IMR-90 (cell line): ENCODE measurements at regions not wholly inside any gene's neighbourhood (a gene's known extent, or its start where the extent isn't known, plus 50 kb on each side); places are given as distances from the start of the nearest gene placed in this dataset.

ENCODE experiments used
- ATAC-seq: fragments of 200-7000 bp; cut with Tn5 transposase; 2 replicates; pipeline ENCODE4 v1.9.1; 2020; ENCODE audit warnings: low read depth, mild to moderate bottlenecking, moderate library complexity
- BruUV-seq: library from RNA; stranded (reverse); fragments of 400-500 nt; replicated peaks from 2 replicates; lab custom pipeline; 2021; lab: Mats Ljungman, UMichigan
- CTCF ChIA-PET: fragments of 300-600 bp; formaldehyde crosslinking; extraction: SDS; loops from one replicate; lab custom pipeline; 2021; ENCODE audit warnings: antibody characterized with exemption; lab: Yijun Ruan, JAX
- POLR2A ChIA-PET: fragments of 300-600 bp; sonication (Branson Sonifier 250); formaldehyde crosslinking; loops from one replicate; lab custom pipeline; 2022; ENCODE audit warnings: antibody characterized with exemption; ENCODE audit not compliant: unreplicated experiment; lab: Charles Lee
- DNase-seq: peaks from one replicate; pipeline ENCODE4 v3.0.0; 2013
- H2AFZ ChIP-seq: replicated peaks from 2 replicates; pipeline ENCODE3; 2013; ENCODE audit warnings: low read length, mild to moderate bottlenecking; ENCODE audit not compliant: poor library complexity
- H2AK5ac ChIP-seq: 2 replicates; pipeline ENCODE4 v1.6.1; 2013; ENCODE audit warnings: low read depth, low read length, inconsistent platforms
- H2AK9ac ChIP-seq: replicated peaks from 2 replicates; pipeline ENCODE3; 2013; ENCODE audit warnings: mild to moderate bottlenecking, low read depth, low read length, moderate library complexity; ENCODE audit not compliant: poor library complexity
- H2BK120ac ChIP-seq: 2 replicates; pipeline ENCODE4 v1.6.1; 2013; ENCODE audit warnings: low read depth, low read length, inconsistent platforms
- H2BK15ac ChIP-seq: 3 replicates; pipeline ENCODE4 v1.6.1; 2013; ENCODE audit warnings: low read depth, low read length, inconsistent platforms
- H2BK20ac ChIP-seq: 2 replicates; pipeline ENCODE4 v1.6.1; 2013; ENCODE audit warnings: low read depth, mild to moderate bottlenecking, inconsistent platforms, low read length, moderate library complexity
- H2BK5ac ChIP-seq: 2 replicates; pipeline ENCODE4 v1.6.1; 2013; ENCODE audit warnings: mild to moderate bottlenecking, low read depth, low read length, inconsistent platforms; ENCODE audit not compliant: poor library complexity, severe bottlenecking
- H3K14ac ChIP-seq: replicated peaks from 2 replicates; pipeline ENCODE4 v1.6.1; 2013; ENCODE audit warnings: low read depth, low read length, inconsistent platforms
- H3K18ac ChIP-seq: 2 replicates; pipeline ENCODE4 v1.6.1; 2013; ENCODE audit warnings: low read depth, low read length, control low read depth
- H3K23ac ChIP-seq: 2 replicates; pipeline ENCODE4 v1.6.1; 2013; ENCODE audit warnings: low read depth, low read length, inconsistent platforms
- H3K27ac ChIP-seq: 2 replicates; pipeline ENCODE4 v1.5.1; 2013; ENCODE audit warnings: mild to moderate bottlenecking, control low read depth, low read length; ENCODE audit not compliant: insufficient read depth
- H3K27me3 ChIP-seq: 2 replicates; pipeline ENCODE4 v1.6.1; 2013; ENCODE audit warnings: low read length; ENCODE audit not compliant: control insufficient read depth, insufficient read depth
- H3K36me3 ChIP-seq: 2 replicates; pipeline ENCODE4 v1.6.1; 2013; ENCODE audit warnings: low read length, mixed read lengths; ENCODE audit not compliant: control insufficient read depth, insufficient read depth
- H3K4ac ChIP-seq: 2 replicates; pipeline ENCODE4 v1.6.1; 2013; ENCODE audit warnings: low read depth, low read length, inconsistent platforms
- H3K4me1 ChIP-seq: 2 replicates; pipeline ENCODE4 v1.6.1; 2013; ENCODE audit warnings: low read length, mixed read lengths; ENCODE audit not compliant: control insufficient read depth, insufficient read depth
- H3K4me2 ChIP-seq: 2 replicates; pipeline ENCODE4 v1.6.1; 2013; ENCODE audit warnings: low read depth, mild to moderate bottlenecking, control low read depth, low read length, moderate library complexity
- H3K4me3 ChIP-seq: 2 replicates; pipeline ENCODE4 v1.5.1; 2013; ENCODE audit warnings: low read depth, mild to moderate bottlenecking, control low read depth, low read length, moderate library complexity; ENCODE audit not compliant: insufficient read depth
- H3K56ac ChIP-seq: 2 replicates; pipeline ENCODE4 v1.6.1; 2013; ENCODE audit warnings: low read length, inconsistent platforms; ENCODE audit not compliant: insufficient read depth; ENCODE audit errors: extremely low read depth
- H3K79me1 ChIP-seq, 2 experiments: 2 replicates each; pipeline ENCODE4 v1.6.1; 2013; ENCODE audit warnings: low read length in 2 of 2, inconsistent platforms in 1 of 2, low read depth in 1 of 2
- H3K9ac ChIP-seq: 2 replicates; pipeline ENCODE4 v1.6.1; 2013; ENCODE audit warnings: low read depth, low read length, control low read depth
- H3K9me1 ChIP-seq: 2 replicates; pipeline ENCODE4 v1.6.1; 2013; ENCODE audit warnings: low read length, inconsistent platforms; ENCODE audit not compliant: insufficient read depth
- H3K9me3 ChIP-seq: 2 replicates; pipeline ENCODE4 v1.6.1; 2013; ENCODE audit warnings: low read length; ENCODE audit not compliant: control insufficient read depth, insufficient read depth
- H4K20me1 ChIP-seq: 2 replicates; pipeline ENCODE4 v1.6.1; 2013; ENCODE audit warnings: low read length, inconsistent platforms; ENCODE audit not compliant: insufficient read depth
- H4K5ac ChIP-seq: 2 replicates; pipeline ENCODE4 v1.6.1; 2013; ENCODE audit warnings: mild to moderate bottlenecking, low read depth, low read length, control low read depth
- H4K8ac ChIP-seq, 2 experiments: 2 replicates each; pipeline ENCODE4 v1.6.1; 2013; ENCODE audit warnings: low read depth in 2 of 2, low read length in 2 of 2, control low read depth in 1 of 2, inconsistent platforms in 1 of 2
- H4K91ac ChIP-seq: 2 replicates; pipeline ENCODE4 v1.6.1; 2013; ENCODE audit warnings: low read depth, low read length, inconsistent platforms; ENCODE audit not compliant: insufficient read depth
- BHLHE40 ChIP-seq: fragments of 150-350 bp; IDR thresholded peaks from 2 replicates; pipeline ENCODE4 v1.6.1; 2016; ENCODE audit warnings: mild to moderate bottlenecking, low read depth, low read length
- WGBS, 2 experiments: methylation state at CpG; one replicate each; pipeline versions ENCODE4 v1.1.5 to v1.1.7; 2013; ENCODE audit warnings: missing lambda C conversion rate in 2 of 2; ENCODE audit not compliant: insufficient read length in 1 of 2; ENCODE audit errors: extremely low coverage in 2 of 2; 5-methylcytosine and 5-hydroxymethylcytosine counted together
- dilution Hi-C: fragments of 300-500 bp; cut with HindIII; formaldehyde crosslinking; loops from one replicate; pipeline ENCODE4 v1.14.3; 2018; ENCODE audit warnings: low sequenced_read_pairs; ENCODE audit not compliant: unreplicated experiment
- in situ Hi-C: fragments of 300-500 bp; cut with MboI; formaldehyde crosslinking; loops from 3 replicates; pipeline ENCODE4 v1.14.3; 2019; ENCODE audit warnings: low sequenced_read_pairs, inconsistent platforms, mixed read lengths
- intact Hi-C: fragments of 100-400 bp; cut with micrococcal nuclease; formaldehyde crosslinking; loops from 2 replicates; pipeline ENCODE4 v1.10.0; 2022

DNA sequence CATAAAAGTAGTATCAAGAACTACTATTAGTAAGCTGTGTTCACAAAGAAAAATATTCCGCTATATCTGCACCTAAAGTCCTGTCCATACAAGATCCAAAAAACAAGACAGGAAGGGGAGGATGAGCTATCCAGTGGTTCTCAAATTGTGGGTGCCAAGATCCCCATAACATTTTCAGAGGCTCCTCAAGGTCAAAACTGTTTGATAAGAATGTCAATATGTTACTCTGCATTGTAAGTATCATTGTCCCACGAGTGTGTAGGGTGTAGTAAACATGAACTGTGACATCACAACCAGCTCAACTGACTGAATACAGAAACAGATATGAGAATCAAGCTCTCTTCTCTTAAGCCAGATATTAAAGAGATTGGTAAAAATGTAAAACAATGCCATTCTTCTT, 81.9 kb upstream of the HIVEP1 start:
- H2BK5ac ChIP-seq, result no peak overlapping the region
- H3K27ac ChIP-seq, result no peak overlapping the region
- H2BK120ac ChIP-seq, result no peak overlapping the region
- no peak overlapping the region for H2AK5ac ChIP-seq
- H3K9me3 ChIP-seq, result no peaks in the 10 kb centered on the region
- no peak overlapping the region for H3K23ac ChIP-seq
- CTCF ChIA-PET, result interaction anchor here (0.6 to 0.7 kb wide), 2 partner anchors 8 to 1515 kb away, joined by 5 to 6 read pairs; no protein-coding TSS in a partner anchor
- no peak for ATAC-seq
- DNase-seq, result no peak
- H3K14ac ChIP-seq, result no peak overlapping the region
- H2AFZ ChIP-seq, result no peak overlapping the region
- H4K91ac ChIP-seq, result no peak overlapping the region
- no peaks in the 10 kb centered on the region for H3K36me3 ChIP-seq
- H3K79me1 ChIP-seq, result no peaks in the 10 kb centered on the region
- H3K4ac ChIP-seq, result no peak overlapping the region; the same call in 1 of the 2 replicates
- no peak for TF ChIP-seq BHLHE40
- no peak overlapping the region for H4K8ac ChIP-seq
- dilution Hi-C loops, result no loop called here
- no TSS peak for BruUV-seq
- H3K27me3 ChIP-seq, result no peaks in the 10 kb centered on the region
- no peak overlapping the region for H3K9ac ChIP-seq
- no peak overlapping the region for H4K5ac ChIP-seq
- in situ Hi-C loops, result no loop called here
- no peak overlapping the region for H3K4me3 ChIP-seq
- H2BK20ac ChIP-seq, result no peak overlapping the region
- H4K20me1 ChIP-seq, result no peaks in the 10 kb centered on the region
- H2BK15ac ChIP-seq, result no peak overlapping the region
- POLR2A ChIA-PET, result no interaction called here
- H2AK9ac ChIP-seq, result no peak overlapping the region
- intact Hi-C loops, result no loop called here
- no CpG with 5 or more reads among the region's 2 CpGs for WGBS, 2 experiments
- no peak overlapping the region for H3K18ac ChIP-seq
- 0 out of 2 replicates have a peak, but pooled peaks cover 4% of the 10 kb centered on the region for H3K9me1 ChIP-seq
- no peaks in the 10 kb centered on the region for H3K4me1 ChIP-seq
- no peak overlapping the region for H3K4me2 ChIP-seq
- no peak overlapping the region for H3K56ac ChIP-seq
